SK-N-SH treated with all-trans-retinoic acid at 6 μM for 48 hours (cell line): ENCODE measurements at regions not wholly inside any gene's neighbourhood (a gene's known extent, or its start where the extent isn't known, plus 50 kb on each side); places are given as distances from the start of the nearest gene placed in this dataset.

ENCODE experiments used
- CREB5 ChIP-seq: fragments of 250-450 bp; sonication (Bioruptor Pico); IDR thresholded peaks from 2 replicates; pipeline ENCODE4 v1.5.1; 2020; ENCODE audit warnings: low read depth, mild to moderate bottlenecking, moderate library complexity
- GLIS3 ChIP-seq: fragments of 250-450 bp; sonication (Bioruptor Pico); IDR thresholded peaks from 2 replicates; pipeline ENCODE4 v1.5.0; 2020; ENCODE audit warnings: mild to moderate bottlenecking, moderate library complexity
- ISL1 ChIP-seq: fragments of 250-450 bp; sonication (Bioruptor Pico); IDR thresholded peaks from 2 replicates; pipeline ENCODE4 v2.1.2; 2022; ENCODE audit warnings: mild to moderate bottlenecking, moderate library complexity
- PPARA ChIP-seq: fragments of 250-450 bp; sonication (Bioruptor Pico); IDR thresholded peaks from 2 replicates; pipeline ENCODE4 v1.5.0; 2020; ENCODE audit warnings: mild to moderate bottlenecking, borderline replicate concordance
- RARB ChIP-seq: fragments of 250-450 bp; sonication (Bioruptor Pico); IDR thresholded peaks from 2 replicates; pipeline ENCODE4 v1.8.0; 2021; ENCODE audit warnings: mild to moderate bottlenecking, moderate library complexity
- SNAI2 ChIP-seq: fragments of 250-450 bp; sonication (Bioruptor Pico); IDR thresholded peaks from 2 replicates; pipeline ENCODE4 v1.5.0; 2020; ENCODE audit warnings: mild to moderate bottlenecking, moderate library complexity
- TCF4 ChIP-seq: fragments of 250-450 bp; sonication (Bioruptor Pico); IDR thresholded peaks from 2 replicates; pipeline ENCODE4 v1.8.0; 2021; ENCODE audit warnings: mild to moderate bottlenecking, moderate library complexity, borderline replicate concordance
- ZFP3 ChIP-seq: fragments of 250-450 bp; sonication (Bioruptor Pico); IDR thresholded peaks from 2 replicates; pipeline ENCODE4 v1.5.0; 2020; ENCODE audit warnings: mild to moderate bottlenecking, moderate library complexity
- ZFP30 ChIP-seq: fragments of 450-650 bp; formaldehyde crosslinking; IDR thresholded peaks from 2 replicates; pipeline ENCODE4 v1.5.0; 2022; ENCODE audit warnings: mild to moderate bottlenecking, moderate library complexity
- TF ChIP-seq, protein P1 (sequence below): fragments of 250-450 bp; sonication (Bioruptor Pico); IDR thresholded peaks from 2 replicates; pipeline ENCODE4 v1.5.1; 2021; ENCODE audit warnings: mild to moderate bottlenecking, moderate library complexity
- TF ChIP-seq, protein P2 (sequence below): fragments of 250-450 bp; sonication (Bioruptor Pico); IDR thresholded peaks from 2 replicates; pipeline ENCODE4 v1.5.0; 2020; ENCODE audit warnings: mild to moderate bottlenecking, moderate library complexity

GRCh38 chr2:21836719-21837118, 713.0 kb downstream of the TDRD15 start:
- TF ChIP-seq ZFP30: no peak
- no peak for TF ChIP-seq ZFP3
- TF ChIP-seq CREB5: no peak
- no peak for TF ChIP-seq PPARA (CRISPR knock-in tag)
- no peak for TF ChIP-seq TCF4 (CRISPR knock-in tag)
- TF ChIP-seq, protein P1, sequence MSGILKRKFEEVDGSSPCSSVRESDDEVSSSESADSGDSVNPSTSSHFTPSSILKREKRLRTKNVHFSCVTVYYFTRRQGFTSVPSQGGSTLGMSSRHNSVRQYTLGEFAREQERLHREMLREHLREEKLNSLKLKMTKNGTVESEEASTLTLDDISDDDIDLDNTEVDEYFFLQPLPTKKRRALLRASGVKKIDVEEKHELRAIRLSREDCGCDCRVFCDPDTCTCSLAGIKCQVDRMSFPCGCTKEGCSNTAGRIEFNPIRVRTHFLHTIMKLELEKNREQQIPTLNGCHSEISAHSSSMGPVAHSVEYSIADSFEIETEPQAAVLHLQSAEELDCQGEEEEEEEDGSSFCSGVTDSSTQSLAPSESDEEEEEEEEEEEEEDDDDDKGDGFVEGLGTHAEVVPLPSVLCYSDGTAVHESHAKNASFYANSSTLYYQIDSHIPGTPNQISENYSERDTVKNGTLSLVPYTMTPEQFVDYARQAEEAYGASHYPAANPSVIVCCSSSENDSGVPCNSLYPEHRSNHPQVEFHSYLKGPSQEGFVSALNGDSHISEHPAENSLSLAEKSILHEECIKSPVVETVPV: no peak
- TF ChIP-seq, protein P2, sequence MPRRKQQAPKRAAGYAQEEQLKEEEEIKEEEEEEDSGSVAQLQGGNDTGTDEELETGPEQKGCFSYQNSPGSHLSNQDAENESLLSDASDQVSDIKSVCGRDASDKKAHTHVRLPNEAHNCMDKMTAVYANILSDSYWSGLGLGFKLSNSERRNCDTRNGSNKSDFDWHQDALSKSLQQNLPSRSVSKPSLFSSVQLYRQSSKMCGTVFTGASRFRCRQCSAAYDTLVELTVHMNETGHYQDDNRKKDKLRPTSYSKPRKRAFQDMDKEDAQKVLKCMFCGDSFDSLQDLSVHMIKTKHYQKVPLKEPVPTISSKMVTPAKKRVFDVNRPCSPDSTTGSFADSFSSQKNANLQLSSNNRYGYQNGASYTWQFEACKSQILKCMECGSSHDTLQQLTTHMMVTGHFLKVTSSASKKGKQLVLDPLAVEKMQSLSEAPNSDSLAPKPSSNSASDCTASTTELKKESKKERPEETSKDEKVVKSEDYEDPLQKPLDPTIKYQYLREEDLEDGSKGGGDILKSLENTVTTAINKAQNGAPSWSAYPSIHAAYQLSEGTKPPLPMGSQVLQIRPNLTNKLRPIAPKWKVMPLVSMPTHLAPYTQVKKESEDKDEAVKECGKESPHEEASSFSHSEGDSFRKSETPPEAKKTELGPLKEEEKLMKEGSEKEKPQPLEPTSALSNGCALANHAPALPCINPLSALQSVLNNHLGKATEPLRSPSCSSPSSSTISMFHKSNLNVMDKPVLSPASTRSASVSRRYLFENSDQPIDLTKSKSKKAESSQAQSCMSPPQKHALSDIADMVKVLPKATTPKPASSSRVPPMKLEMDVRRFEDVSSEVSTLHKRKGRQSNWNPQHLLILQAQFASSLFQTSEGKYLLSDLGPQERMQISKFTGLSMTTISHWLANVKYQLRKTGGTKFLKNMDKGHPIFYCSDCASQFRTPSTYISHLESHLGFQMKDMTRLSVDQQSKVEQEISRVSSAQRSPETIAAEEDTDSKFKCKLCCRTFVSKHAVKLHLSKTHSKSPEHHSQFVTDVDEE (CRISPR knock-in tag): no peak
- no peak for TF ChIP-seq SNAI2 (CRISPR knock-in tag)
- no peak for TF ChIP-seq RARB (CRISPR knock-in tag)
- TF ChIP-seq ISL1: no peak
- no peak for TF ChIP-seq GLIS3 (CRISPR knock-in tag)
